Stimulated activated CD4-positive, alpha-beta T cell treated with anti-CD3 and anti-CD28 coated beads, Interleukin-2, amount 100 ng/mL, for 24 hours (primary cell): ENCODE measurements at regions not wholly inside any gene's neighbourhood (a gene's known extent, or its start where the extent isn't known, plus 50 kb on each side); places are given as distances from the start of the nearest gene placed in this dataset.

Source experiments
- DNase-seq, 2 donors: peaks; one replicate each; pipeline ENCODE4 v3.0.0-alpha.2; 2020

DNA sequence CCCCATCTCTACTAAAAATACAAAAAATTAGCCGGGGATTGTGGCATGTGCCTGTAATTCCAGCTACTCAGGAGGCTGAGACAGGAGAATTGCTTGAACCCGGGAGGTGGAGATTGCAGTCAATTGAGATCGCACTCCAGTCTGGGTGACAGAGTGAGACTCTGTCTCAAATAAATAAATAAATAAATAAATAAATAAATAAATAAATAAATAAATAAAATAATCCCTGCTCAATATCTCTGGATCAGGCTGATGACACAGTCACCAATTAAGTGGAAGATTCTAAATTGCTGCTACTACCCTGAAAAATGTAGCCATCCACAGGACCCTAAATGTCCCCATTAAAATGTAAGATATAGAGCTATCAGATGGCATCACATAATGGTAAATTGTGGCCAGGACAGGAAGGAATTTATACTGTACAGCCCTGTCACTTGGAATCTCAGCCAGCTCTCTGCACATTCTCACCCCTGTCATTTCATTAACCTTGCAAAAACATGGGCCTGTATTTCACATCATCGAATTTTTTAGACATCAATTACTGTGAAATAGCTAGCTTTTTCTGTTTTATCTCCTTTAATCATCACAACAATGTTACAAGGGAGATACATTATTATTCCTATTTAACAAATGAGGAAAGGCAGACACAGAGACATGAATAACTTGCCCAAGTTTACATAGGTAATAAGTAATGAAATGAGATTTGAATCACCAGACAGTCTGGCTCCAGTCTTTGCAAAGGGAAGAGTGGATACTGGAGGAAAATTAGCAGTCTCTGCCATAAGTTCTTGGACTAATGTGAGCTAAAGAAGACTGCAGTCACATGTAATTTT is 56.7 kb upstream of the NTPCR start:
- no peak for DNase-seq

DNA sequence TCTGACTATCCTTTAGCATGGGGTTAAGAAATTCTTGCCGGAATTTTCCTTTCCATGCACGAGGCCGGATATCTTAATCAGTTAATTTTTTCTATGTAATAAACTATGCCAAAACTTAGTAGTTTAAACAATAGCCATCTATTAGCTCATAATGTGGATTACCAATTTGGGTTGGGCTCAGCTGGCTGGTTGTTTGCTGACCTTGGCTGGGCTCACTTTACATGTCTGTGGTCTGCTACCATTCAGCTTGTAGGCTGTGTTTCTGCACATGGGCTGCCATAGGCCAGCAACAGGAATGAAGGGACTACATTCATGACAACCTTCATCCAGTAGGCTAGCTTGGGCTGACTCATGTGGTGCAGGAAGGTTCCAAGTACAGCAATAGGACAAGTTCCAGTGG is 56.0 kb upstream of the NTPCR start:
- no peak for DNase-seq

GRCh38 chr1:232897949-232898465 is 52.4 kb upstream of the NTPCR start:
- no peak for DNase-seq

DNA sequence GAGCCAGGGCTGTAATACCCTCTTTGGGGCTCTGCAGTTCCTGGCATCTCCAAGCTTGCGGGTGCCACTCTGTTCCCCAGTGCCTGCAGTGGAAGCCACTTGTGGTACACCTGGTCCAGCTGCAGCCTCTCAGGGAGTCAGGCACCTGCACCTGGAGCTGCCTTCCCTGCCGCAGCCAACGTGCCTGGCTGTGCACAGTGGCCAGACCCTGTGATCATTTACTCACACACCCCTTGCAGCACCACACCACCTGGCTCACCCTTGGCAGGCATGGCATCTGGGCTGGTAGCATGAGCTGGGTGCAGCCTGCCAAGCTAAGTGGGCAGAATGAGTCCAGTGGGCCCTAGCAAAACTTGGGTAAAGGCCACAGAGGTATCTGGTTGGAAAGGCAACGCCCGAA is 51.1 kb upstream of the NTPCR start:
- DNase-seq = no peak

DNA sequence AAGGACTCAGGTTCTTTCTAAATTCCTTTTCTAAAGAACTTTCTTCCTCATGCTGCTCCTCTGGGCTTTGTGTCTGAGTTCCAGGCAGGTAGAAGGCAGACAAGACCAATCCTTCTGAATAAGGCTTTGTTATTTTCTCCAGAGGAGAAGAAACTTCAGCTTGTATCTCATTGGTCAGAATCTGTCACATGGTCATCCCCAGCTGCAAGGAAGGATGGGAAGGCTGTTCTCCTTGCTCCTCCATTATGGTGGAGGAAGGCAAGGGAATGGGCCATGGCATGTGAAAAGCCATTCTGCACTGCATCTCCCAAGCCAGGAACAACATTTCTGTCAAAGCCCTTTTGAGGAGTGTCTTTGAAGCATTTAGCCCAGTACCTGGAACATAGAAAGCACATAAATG is 50.6 kb upstream of the NTPCR start:
- no peak for DNase-seq
